HG03575 (cell line): ENCODE measurements at regions not wholly inside any gene's neighbourhood (a gene's known extent, or its start where the extent isn't known, plus 50 kb on each side); places are given as distances from the start of the nearest gene placed in this dataset.
"Not testable (repeated sequence)": the region's sequence is repeated elsewhere in the genome, so short reads cannot be mapped to it uniquely, and the experiment has no call there.

Experiments
- ATAC-seq: cut with Tn5 transposase; IDR thresholded peaks from one replicate; pipeline ENCODE4 v1.9.1; 2021; ENCODE audit not compliant: unreplicated experiment, insufficient number of reproducible peaks, low FRiP score; ENCODE audit errors: extremely low read depth

GRCh38 chr7:20083781-20084180, 133.4 kb downstream of the MACC1 start:
- no peak for ATAC-seq

DNA sequence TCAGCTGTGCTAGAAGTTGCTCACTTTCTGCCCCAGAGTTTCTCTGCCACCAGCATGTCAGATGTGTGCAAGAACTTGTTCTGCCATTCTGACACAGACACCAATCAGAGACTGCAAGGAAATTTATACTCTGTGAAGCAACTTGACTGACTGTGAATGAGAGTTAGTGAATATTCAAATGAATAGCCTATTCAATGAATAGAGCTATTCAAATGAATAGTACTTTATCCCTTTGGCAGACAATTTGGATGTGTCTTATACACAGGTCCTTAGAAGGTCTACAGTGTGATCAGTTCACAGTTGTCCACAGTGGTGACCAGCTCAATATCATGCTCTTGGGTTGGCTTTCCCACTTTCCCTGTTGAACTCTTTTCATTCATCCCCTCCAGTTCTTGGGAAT, 138.1 kb downstream of the MACC1 start:
- no peak for ATAC-seq

- ATAC-seq: no peak
Observed at GRCh38 chr7:20076835-20077234, 140.3 kb downstream of the MACC1 start.

GRCh38 chr7:20075992-20076820, 141.0 kb downstream of the MACC1 start:
- ATAC-seq: no peak

- ATAC-seq: no peak
Observed at GRCh38 chr7:20075440-20075839, 141.7 kb downstream of the MACC1 start.

GRCh38 chr7:20068004-20068403, 149.2 kb downstream of the MACC1 start:
- ATAC-seq: not testable (repeated sequence)

DNA sequence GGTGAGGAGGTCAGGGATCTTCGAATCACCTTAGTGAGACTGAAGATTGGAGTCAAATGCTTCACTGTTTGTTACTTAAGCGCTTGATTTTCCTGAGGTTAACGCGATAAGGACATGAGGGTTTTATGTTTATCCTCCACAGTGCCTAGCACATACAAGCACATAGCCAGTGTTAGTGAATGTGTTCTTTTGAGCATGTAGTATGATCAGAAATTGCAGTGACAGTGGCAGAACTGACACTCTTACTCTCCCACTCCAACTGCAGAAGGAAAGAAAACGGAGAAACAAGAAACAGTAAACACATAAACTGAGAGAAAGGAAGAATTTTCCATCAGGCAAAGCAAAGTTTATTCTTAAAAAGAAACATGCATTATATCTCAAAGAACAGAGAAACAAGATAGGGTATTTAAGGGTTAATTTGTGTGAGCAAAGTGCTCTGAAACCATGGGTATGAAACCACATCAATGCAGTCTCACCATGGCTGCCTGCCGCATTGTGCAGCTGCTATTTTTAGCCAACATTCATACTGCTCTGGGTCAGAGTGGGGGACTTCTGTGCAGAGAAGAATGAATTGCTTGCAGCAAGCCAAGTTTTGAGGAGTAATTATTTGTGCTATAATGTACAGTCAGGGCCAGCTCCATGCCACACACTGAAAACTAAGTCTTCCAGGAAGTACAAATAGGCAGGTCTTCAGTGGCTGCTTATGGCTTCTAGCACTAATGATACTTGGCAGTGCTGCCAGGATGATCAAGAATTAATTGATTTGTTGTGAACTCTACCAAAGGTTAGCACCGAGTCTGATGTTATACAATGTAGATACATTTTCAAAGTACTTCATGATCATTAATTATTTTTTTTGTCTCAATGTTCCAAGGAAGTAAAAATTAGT, 152.0 kb downstream of the MACC1 start:
- peak; percentile 99 for ATAC-seq

DNA sequence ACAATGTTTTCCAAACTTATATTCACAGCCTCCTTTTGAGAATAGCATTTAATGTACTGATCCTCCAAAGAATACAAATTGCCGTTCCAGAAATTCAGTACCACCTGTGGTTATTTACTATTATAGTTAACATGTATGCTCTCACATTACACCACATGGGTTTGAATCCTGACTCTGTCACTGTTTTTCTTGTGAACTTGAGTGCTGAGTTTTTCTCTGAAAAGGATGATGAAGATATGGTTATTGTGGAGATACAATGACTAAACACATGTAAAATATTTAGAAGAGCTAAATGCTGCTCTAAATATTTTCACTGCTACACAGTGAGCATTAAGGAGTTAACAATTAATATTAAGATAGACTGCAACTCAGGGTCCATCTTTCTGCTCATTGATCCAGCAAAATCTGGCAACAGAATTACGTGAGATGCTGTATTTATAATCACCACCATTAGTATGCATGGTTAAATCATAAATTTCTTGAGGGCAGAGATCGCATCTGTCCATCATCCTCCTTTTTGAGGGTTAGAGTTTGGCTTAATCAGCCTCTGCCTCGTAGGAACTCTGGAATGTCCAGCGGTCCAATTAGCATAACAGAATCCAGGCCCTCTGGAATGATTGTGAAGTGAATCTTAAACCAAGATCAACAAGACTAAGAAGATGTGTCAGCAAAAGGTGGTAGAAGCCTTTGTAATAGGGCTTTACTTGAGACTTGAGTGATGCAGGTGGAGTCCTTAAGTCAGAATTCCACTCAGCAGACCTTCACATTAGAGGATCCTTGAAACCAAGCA, 152.8 kb downstream of the MACC1 start:
- ATAC-seq: no peak

DNA sequence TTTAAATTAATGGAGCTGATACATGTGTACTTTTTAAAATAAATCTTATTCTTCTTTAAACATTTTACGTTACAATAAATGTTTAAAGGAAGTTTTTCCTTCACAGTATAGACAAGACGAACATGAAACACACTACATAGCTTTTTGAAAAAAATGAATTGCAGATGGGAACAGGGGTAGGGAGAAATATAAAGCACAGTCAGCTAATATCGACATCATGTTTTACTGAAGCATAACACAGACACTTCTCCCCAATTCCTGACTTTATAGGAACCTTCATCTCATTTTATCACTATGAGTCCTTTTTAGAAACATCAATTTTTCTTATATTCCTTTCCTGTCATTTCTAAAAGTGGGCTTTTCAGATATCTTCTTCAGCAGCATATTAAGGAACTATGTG, 153.5 kb downstream of the MACC1 start:
- no peak for ATAC-seq

DNA sequence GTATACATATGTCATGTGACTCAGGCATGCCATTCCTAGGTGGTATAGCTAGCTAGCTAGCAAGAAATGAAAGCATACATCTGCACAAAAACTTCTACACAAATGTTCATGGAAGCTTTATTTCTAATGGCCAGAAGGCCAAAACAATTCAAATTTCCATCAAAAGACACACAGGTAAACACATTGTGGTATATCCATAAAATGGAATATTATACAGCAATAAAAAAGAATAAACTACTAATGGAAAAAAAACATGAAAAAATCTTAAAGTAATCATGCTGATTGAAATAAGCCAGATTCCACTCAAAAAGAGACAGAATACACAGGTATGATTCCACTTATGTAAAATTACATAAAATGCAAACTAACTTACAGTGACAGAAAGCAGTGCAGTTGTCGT, 154.3 kb downstream of the MACC1 start:
- ATAC-seq: no peak

DNA sequence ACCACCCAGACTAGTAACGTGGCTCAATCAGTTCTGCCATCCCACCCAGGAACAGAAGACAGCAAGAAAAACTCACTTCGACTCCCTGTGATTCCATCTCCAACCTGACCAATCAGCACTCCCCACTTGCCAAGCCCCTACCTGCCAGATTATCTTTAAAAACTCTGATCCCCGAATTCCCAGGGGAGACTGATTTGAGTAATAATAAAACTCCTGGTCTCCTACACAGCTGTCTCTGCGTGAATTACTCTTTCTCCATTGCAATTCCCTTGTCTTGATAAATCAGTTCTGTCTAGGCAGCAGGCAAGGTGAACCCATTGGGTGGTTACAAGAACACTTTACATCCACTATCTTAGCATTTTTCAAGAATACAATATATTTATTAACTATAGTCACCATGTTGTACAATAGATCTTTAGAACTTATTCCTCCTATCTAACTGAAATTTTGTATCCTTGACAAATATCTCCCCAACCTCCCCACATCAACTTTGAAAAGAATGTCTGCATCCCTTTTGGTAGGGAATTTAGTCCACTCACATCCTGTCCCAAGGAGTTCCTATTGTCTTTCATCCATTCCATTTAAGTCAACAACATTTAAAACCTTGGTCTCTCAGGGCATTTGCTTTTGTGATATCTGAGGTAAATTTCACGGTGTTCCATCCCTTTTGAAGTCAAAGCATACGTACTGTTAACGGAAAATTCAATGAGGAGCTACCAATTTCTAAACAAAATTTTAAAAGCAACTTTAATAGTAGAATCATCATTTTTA, 163.7 kb downstream of the MACC1 start:
- ATAC-seq: no peak

- no peak for ATAC-seq
Observed at GRCh38 chr7:20050241-20050966, 166.8 kb downstream of the MACC1 start.

GRCh38 chr7:20038676-20039075, 178.5 kb downstream of the MACC1 start:
- no peak for ATAC-seq

DNA sequence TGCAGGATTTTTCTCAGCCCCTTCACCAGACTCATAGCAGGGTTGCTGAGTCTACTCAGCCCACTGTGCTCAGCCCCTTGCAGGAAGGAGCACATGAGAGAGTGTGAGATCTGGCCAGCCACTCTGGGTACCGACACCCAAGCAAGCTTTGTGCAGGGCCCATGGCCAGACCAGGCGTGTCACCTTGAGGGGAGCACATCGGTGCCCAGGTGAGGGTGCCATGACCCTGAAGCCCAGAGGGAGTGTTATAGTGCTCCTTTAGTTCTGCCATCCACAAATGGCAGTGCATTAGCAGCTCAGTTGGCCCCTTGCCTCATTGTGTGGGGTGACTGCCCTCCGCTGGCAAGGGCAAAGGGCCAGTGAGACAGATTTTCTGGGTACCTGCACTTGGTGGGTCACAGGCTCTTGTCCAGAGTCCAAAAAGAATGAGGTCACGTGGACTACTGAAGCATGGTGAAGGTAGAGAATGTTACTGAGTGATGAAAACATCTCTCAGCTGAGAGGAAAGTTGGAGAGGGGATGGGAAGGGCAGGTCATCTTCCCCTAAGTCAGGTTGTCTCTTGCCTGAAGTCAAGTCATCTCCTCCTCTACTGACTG, 181.8 kb downstream of the MACC1 start:
- no peak for ATAC-seq

DNA sequence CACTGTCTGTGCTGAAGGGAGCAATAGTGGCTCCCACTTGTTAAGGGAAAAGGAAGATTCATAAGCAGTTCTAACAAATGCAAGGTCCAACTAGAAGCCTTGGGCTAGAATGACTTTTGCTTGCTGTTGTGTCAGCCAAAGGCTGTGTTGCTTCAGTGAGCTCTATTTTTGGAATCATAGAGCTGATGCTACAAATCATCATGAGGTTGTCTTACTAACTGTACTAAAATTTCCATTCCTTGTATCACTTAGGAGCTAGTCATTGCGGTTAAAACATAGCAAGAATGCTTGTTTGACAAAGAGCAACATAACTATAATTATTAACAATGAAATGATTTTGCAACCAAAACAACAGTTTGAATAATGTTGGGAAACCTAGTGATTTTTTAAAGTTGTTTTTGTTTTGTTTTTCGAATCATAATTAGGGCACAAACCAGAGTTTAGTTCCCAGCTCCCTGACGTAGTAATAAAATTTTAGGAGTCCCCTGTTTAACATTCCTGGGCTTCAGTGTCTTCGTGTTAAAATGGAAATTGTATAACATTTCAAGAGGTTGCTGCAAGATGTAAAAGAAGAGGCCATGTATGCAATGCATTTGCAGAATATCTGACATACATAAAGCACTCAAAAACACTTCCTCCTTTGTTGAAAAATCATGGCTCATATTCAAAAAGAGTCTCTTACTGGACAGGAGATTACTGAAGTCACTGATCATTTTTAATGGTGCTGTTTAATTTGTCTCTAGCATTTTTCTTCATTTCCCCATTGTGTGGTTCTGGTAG, 183.4 kb downstream of the MACC1 start:
- ATAC-seq: no peak

GRCh38 chr7:20032741-20033140, 184.4 kb downstream of the MACC1 start:
- no peak for ATAC-seq

DNA sequence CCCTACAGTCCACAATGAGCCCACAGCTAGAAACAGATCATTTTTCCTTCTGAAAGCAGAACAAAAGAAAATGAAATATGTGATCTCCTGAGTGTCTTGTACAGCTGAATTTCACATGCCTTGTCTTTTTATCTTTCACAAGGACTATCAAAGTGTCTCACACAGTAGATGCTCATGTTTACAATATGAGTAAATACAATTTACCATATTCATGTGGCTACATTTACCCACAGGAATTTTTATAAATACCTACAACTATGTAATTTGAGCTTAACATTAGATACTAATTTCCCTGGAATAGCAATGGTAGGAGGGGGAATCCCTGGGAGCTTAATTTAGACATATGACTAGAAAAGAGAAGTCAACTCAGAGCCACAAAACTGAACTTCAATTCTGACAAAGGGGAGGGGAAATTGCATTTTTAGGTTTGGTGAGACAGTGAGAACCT, 186.2 kb downstream of the MACC1 start:
- ATAC-seq: peak; percentile 41
